Liver (tissue), 8 donors: ENCODE measurements at regions not wholly inside any gene's neighbourhood (a gene's known extent, or its start where the extent isn't known, plus 50 kb on each side); places are given as distances from the start of the nearest gene placed in this dataset.

Experiments
- DNase-seq: peaks from one replicate; pipeline ENCODE4 v3.0.0-alpha.2; 2017; ENCODE audit warnings: low spot score
- H3K27ac ChIP-seq, 2 donors: one replicate each; pipeline ENCODE4 v1.7.0; 2013; ENCODE audit warnings: inconsistent platforms in 2 of 2, low read length in 2 of 2, control low read depth in 1 of 2, low read depth in 1 of 2, mild to moderate bottlenecking in 1 of 2
- H3K27me3 ChIP-seq, 4 donors: one replicate each; pipeline versions ENCODE4 v1.6.1 to v1.7.0; 2013; ENCODE audit warnings: low read length in 3 of 4, inconsistent platforms in 1 of 4, mild to moderate bottlenecking in 1 of 4, moderate library complexity in 1 of 4; ENCODE audit not compliant: control insufficient read depth in 4 of 4, insufficient read depth in 4 of 4
- H3K36me3 ChIP-seq, 4 donors: one replicate each; pipeline versions ENCODE4 v1.6.1 to v1.7.0; 2013; ENCODE audit warnings: low read length in 3 of 4, mild to moderate bottlenecking in 3 of 4, low read depth in 1 of 4, moderate library complexity in 1 of 4; ENCODE audit not compliant: control insufficient read depth in 4 of 4, insufficient read depth in 3 of 4
- H3K4me1 ChIP-seq, 4 donors: one replicate each; pipeline versions ENCODE4 v1.6.1 to v1.7.0; 2013; ENCODE audit warnings: low read length in 3 of 4, mild to moderate bottlenecking in 3 of 4, moderate library complexity in 1 of 4; ENCODE audit not compliant: control insufficient read depth in 4 of 4, insufficient read depth in 4 of 4
- H3K4me3 ChIP-seq, 3 donors: one replicate each; pipeline versions ENCODE4 v1.6.1 to v1.7.0; 2013; ENCODE audit warnings: low read length in 3 of 3, control low read depth in 1 of 3, low read depth in 1 of 3, mild to moderate bottlenecking in 1 of 3
- H3K9ac ChIP-seq, 2 donors: one replicate each; pipeline ENCODE4 v1.7.0; 2013; ENCODE audit warnings: low read length in 2 of 2, mild to moderate bottlenecking in 2 of 2, moderate library complexity in 2 of 2, control low read depth in 1 of 2, low read depth in 1 of 2
- H3K9me3 ChIP-seq, 4 donors: one replicate each; pipeline versions ENCODE4 v1.6.1 to v1.7.0; 2013; ENCODE audit warnings: low read length in 3 of 4; ENCODE audit not compliant: control insufficient read depth in 4 of 4
- FOXA1 ChIP-seq: IDR thresholded peaks from 2 replicates; pipeline ENCODE4 v1.6.1; 2016; ENCODE audit warnings: antibody characterized with exemption
- FOXA2 ChIP-seq: IDR thresholded peaks from 2 replicates; pipeline ENCODE4 v1.6.1; 2016; ENCODE audit warnings: antibody characterized with exemption
- GABPA ChIP-seq, 2 donors: IDR thresholded peaks in 1 of 2; conservative IDR thresholded peaks in 1 of 2; 2 replicates each; pipeline ENCODE4 v1.6.1; 2016; ENCODE audit warnings: antibody characterized with exemption in 2 of 2, mild to moderate bottlenecking in 1 of 2, moderate library complexity in 1 of 2
- HNF4A ChIP-seq, 2 donors: conservative IDR thresholded peaks; 2 replicates each; pipeline ENCODE4 v1.6.1; 2016; ENCODE audit warnings: antibody characterized with exemption in 2 of 2, mild to moderate bottlenecking in 2 of 2
- HNF4G ChIP-seq: IDR thresholded peaks from 2 replicates; pipeline ENCODE4 v1.6.1; 2016; ENCODE audit warnings: antibody characterized with exemption
- JUND ChIP-seq, 2 donors: IDR thresholded peaks; 2 replicates each; pipeline ENCODE4 v1.6.1; 2016; ENCODE audit warnings: antibody characterized with exemption in 2 of 2
- MAX ChIP-seq: IDR thresholded peaks from 2 replicates; pipeline ENCODE4 v1.6.1; 2016; ENCODE audit warnings: antibody characterized with exemption
- NR2F2 ChIP-seq: IDR thresholded peaks from 2 replicates; pipeline ENCODE4 v1.6.1; 2016; ENCODE audit warnings: antibody characterized with exemption
- RAD21 ChIP-seq, 2 donors: IDR thresholded peaks; 2 replicates each; pipeline ENCODE4 v1.6.1; 2016; ENCODE audit warnings: antibody characterized with exemption in 2 of 2, mild to moderate bottlenecking in 2 of 2
- REST ChIP-seq: IDR thresholded peaks from 2 replicates; pipeline ENCODE4 v1.6.1; 2016; ENCODE audit warnings: antibody characterized with exemption, mild to moderate bottlenecking
- RXRA ChIP-seq, 2 donors: IDR thresholded peaks; 2 replicates each; pipeline ENCODE4 v1.6.1; 2017 to 2018; ENCODE audit warnings: antibody characterized with exemption in 2 of 2, mild to moderate bottlenecking in 1 of 2
- SP1 ChIP-seq: IDR thresholded peaks from 2 replicates; pipeline ENCODE4 v1.6.1; 2018; ENCODE audit warnings: antibody characterized with exemption, mild to moderate bottlenecking
- TAF1 ChIP-seq: conservative IDR thresholded peaks from 2 replicates; pipeline ENCODE4 v1.6.1; 2016; ENCODE audit warnings: antibody characterized with exemption, mild to moderate bottlenecking
- YY1 ChIP-seq: IDR thresholded peaks from 2 replicates; pipeline ENCODE4 v1.6.1; 2016; ENCODE audit warnings: antibody characterized with exemption, mild to moderate bottlenecking
- WGBS: extraction: QIAGEN DNeasy Blood & Tissue Kit; methylation state at CpG from one replicate; pipeline ENCODE4 v1.1.7; 2013; 5-methylcytosine and 5-hydroxymethylcytosine counted together
- TF ChIP-seq, protein P1 (sequence below): IDR thresholded peaks from 2 replicates; pipeline ENCODE4 v1.6.1; 2016; ENCODE audit warnings: antibody characterized with exemption
- TF ChIP-seq, protein P2 (sequence below): fragments of 150-350 bp; IDR thresholded peaks from 2 replicates; pipeline ENCODE4 v1.5.1; 2017; ENCODE audit warnings: improper control_type of control experiment, low read depth, low read length; ENCODE audit not compliant: missing input control
- donor health status: healthy.
- donor health status: healthy.
- donor health status: healthy.
- donor health status: healthy.
- donor health status: healthy.

- no peak for TF ChIP-seq HNF4G
- no peak for TF ChIP-seq MAX
- TF ChIP-seq FOXA1, result no peak
- TF ChIP-seq TAF1, result no peak
- TF ChIP-seq HNF4A (conservative IDR thresholded peaks at IDR 0.05), result no peak
- no peak for TF ChIP-seq JUND (IDR thresholded peaks at IDR 0.05)
- TF ChIP-seq, protein P1, sequence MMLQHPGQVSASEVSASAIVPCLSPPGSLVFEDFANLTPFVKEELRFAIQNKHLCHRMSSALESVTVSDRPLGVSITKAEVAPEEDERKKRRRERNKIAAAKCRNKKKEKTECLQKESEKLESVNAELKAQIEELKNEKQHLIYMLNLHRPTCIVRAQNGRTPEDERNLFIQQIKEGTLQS, result no peak
- no peak for TF ChIP-seq FOXA2
- no peak for TF ChIP-seq REST
Measured at GRCh38 chr6:66913657-66914056, 1206.6 kb upstream of the EYS start.

DNA sequence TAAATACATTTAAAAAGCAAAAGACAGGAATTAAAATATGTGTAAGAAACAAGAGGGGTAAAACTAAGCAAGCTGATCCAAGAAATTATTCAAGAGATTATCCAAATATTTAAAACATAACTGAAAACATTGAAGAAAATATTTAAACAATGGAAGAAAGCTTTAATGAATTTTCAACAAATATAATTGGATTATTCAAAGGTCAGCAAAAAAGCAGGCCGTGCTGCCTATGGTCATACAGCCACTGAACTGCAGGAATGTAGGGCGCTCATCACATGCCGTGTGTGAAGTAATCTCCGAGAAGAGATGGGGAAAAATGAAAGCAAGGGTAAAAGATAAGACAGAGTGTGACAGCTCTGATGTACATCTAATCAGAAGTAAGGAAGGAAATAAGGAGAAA is 1195.4 kb upstream of the EYS start:
- TF ChIP-seq SP1, result no peak
- TF ChIP-seq YY1, result no peak
- no peak for TF ChIP-seq JUND (IDR thresholded peaks at IDR 0.05)
- TF ChIP-seq NR2F2, result no peak
- no peak for TF ChIP-seq FOXA1
- no peak for TF ChIP-seq HNF4A (conservative IDR thresholded peaks at IDR 0.05)
- H3K27ac ChIP-seq, result no peak overlapping the region
- 55% methylated on average over 4 of the region's 4 CpGs for WGBS
- H3K4me1 ChIP-seq, result no peaks in the 10 kb centered on the region
- no peak overlapping the region for H3K4me3 ChIP-seq
- peaks cover 0 to 4% (median 0%) of the 10 kb centered on the region in 4 donors for H3K9me3 ChIP-seq
- no peaks in the 10 kb centered on the region for H3K36me3 ChIP-seq
- no peak overlapping the region for H3K9ac ChIP-seq
- no peak for DNase-seq
- no peaks in the 10 kb centered on the region for H3K27me3 ChIP-seq

More at GRCh38 chr6:66913657-66914056, 1206.6 kb upstream of the EYS start:
- Histone ChIP-seq H3K9ac (no peak overlapping the region), H3K27ac (no peak overlapping the region), H3K36me3 (no peaks in the 10 kb centered on the region), H3K4me3 (no peak overlapping the region), H3K4me1 (no peaks in the 10 kb centered on the region), H3K9me3 (no peaks in the 10 kb centered on the region), H3K27me3 (no peaks in the 10 kb centered on the region)
- 60% methylated on average over 2 of the region's 2 CpGs for WGBS
- DNase-seq, result no peak

- Histone ChIP-seq H3K27me3 (no peaks in the 10 kb centered on the region), H3K4me1 (no peaks in the 10 kb centered on the region), H3K4me3 (no peak overlapping the region), H3K9me3 (peaks cover 0 to 11% (median 0%) of the 10 kb centered on the region in 4 donors), H3K27ac (no peak overlapping the region), H3K36me3 (no peaks in the 10 kb centered on the region), H3K9ac (no peak overlapping the region)
- DNase-seq, result no peak
- WGBS, result 62% methylated on average over 8 of the region's 8 CpGs
- TF ChIP-seq HNF4G, result no peak
- TF ChIP-seq RAD21 (IDR thresholded peaks at IDR 0.05), result no peak
- TF ChIP-seq, protein P2, sequence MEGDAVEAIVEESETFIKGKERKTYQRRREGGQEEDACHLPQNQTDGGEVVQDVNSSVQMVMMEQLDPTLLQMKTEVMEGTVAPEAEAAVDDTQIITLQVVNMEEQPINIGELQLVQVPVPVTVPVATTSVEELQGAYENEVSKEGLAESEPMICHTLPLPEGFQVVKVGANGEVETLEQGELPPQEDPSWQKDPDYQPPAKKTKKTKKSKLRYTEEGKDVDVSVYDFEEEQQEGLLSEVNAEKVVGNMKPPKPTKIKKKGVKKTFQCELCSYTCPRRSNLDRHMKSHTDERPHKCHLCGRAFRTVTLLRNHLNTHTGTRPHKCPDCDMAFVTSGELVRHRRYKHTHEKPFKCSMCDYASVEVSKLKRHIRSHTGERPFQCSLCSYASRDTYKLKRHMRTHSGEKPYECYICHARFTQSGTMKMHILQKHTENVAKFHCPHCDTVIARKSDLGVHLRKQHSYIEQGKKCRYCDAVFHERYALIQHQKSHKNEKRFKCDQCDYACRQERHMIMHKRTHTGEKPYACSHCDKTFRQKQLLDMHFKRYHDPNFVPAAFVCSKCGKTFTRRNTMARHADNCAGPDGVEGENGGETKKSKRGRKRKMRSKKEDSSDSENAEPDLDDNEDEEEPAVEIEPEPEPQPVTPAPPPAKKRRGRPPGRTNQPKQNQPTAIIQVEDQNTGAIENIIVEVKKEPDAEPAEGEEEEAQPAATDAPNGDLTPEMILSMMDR, result no peak
- TF ChIP-seq FOXA1, result no peak
- TF ChIP-seq FOXA2, result no peak
- no peak for TF ChIP-seq HNF4A (conservative IDR thresholded peaks at IDR 0.05)
- no peak for TF ChIP-seq REST
- no peak for TF ChIP-seq GABPA (IDR thresholded peaks at IDR 0.05 in 1 of 2, conservative IDR thresholded peaks at IDR 0.05 in 1 of 2)
- TF ChIP-seq SP1, result no peak
- no peak for TF ChIP-seq YY1
- no peak for TF ChIP-seq MAX
- TF ChIP-seq JUND (IDR thresholded peaks at IDR 0.05), result no peak
- TF ChIP-seq RXRA (IDR thresholded peaks at IDR 0.05), result no peak
Measured at GRCh38 chr6:66900133-66901083, 1193.4 kb upstream of the EYS start.
